ENCODE measurements at regions not wholly inside any gene's neighbourhood (a gene's known extent, or its start where the extent isn't known, plus 50 kb on each side); places are given as distances from the start of the nearest gene placed in this dataset.

DNA sequence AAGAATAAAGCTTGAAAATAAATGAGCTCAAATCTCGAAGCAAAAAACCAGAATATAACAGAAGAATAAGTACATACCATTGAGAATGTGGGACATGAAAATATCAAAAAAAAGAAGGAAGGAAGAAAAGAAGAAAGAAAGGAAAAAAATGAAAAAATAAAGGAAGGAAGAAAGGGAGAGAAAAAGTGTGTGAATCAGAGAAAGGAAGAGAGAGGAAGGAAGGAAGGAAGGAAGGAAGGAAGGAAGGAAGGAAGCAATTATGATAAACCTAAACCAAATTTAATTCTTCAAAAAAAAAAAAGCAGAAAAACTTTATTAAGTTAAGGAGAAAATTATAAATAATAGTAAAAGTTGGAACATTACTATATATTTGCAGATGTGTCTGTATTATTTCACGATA, 949.8 kb downstream of the NLGN4X start:
- DNase-seq: no peak

DNA sequence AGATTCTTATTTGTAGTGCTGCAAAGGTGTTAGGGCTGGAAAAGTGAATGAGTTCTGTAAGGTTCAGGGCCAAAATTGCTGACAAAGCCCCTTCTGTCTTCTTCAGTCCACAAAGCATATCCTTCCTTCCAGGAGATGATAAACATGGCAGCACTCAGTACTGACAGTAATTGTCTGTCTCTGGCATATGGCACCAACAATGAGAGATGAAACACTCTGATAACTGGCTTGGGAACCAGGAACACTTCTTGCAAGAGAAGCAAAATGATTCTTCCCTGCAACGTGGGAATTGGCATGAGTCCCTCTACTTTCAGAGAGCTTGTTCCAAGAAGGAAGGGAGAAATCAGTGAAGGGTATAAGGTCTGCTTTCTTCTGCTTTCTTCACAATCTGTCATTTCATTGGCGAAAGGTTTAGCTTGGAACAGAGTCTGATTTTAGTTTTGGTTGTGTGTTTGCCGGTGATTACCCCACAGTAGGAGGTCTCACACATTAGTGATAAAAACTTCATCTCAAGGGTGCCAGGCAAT, 963.3 kb downstream of the NLGN4X start:
- DNase-seq: no peak

DNA sequence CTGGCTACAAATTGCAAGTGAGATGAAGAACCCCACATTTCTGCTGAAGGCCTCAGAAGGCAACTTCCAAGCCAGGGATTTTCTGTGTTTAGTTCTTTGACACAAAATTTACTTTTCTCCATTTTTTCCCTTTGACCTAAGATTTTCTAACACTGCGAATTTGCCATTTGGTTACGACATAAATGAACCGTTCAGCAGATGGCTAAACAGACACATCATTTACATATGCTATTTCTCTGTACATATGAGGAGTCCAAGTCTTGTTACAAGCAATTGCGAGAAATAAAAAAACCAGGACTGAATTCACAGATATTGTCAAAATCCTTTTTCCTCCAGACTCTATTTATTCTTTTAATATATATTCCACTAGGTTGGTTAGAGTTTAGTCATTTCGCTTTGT, 978.6 kb downstream of the NLGN4X start:
- DNase-seq: no peak

DNA sequence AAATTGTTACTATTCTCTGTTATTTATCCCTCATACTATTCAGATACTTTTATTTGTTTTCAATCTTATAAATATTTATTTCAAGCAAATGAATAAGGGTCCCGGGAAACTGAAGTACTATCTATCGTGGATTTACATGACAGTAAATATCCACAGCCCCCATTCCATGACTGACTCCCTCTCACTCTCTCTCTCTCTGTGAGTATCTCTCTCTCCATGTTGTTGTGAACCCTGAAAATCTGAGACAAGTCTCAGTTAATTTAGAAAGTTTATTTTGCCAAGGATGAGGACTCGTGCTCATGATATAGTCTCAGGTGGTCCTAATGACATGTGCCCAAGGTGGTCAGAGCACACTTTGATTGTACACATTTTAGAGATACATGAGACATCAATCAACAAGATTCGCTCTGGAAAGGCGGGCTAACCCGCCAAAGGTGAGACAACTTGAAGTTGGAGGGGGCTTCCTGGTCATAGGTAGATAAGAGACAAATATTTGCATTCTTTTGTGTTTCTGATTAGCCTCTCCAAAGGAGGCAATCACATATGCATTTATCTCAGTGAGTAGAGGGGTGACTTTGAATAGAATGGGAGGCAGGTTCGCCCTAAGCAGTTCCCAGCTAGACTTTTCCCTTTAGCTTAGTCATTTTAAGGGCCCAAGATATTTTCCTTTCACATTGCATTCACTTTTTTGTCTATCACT, 986.4 kb downstream of the NLGN4X start:
- no peak for DNase-seq

DNA sequence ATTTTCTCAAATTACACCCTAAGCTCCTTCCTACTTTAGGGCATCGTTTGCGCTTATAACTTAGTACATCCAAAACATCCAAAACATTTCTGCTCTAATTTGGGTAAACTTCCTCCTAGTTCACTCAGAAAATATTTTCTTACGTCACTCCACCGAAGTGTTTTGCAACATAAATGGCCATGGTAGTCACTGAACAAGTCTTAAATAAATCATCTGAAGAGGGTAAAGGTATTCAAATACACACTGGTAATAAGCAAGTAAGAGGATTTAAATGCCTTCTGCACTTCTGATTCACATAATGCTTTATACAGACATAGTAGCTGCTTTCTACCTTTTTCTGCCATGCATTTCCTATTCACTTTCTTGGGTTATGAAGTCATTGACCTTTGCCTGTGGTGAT, 991.9 kb downstream of the NLGN4X start:
- no peak for DNase-seq

DNA sequence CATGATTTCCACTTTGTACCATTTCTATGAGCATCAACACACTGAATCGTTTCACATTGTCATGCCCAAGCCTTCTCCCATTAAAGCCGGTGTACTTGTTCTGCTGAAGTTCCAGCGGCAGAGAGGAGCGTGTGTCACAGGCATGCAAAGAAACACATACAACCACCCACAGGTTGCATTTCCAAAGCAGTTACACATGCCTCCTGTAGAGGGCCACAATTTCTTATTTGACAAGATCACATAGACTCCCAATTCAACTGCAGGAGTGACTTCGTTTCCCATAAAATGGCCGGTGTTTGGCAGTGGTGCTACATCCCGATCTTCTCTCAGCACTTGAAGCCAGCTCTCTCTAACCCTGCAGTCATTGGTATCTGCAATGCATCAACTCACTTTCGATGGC, 992.6 kb downstream of the NLGN4X start:
- DNase-seq: no peak

DNA sequence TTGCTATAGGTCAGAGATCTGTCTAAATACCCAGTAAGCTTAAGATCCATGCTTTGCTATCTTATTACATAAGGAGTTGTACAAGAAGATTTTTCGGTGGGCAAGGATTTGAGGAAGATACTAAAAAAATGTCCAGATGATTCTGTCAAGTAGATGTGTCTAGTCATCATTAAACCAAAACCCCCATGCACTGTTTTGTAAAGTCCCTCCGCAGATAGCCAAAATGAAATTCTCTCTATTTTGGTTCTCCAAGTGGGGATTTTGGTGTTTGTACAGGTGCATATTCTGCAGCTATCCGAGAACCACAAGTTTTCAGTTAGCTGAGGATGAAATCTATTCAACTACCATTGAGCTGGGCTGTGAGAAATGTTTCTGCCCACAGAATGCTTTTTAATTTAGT, 994.8 kb downstream of the NLGN4X start:
- no peak for DNase-seq

DNA sequence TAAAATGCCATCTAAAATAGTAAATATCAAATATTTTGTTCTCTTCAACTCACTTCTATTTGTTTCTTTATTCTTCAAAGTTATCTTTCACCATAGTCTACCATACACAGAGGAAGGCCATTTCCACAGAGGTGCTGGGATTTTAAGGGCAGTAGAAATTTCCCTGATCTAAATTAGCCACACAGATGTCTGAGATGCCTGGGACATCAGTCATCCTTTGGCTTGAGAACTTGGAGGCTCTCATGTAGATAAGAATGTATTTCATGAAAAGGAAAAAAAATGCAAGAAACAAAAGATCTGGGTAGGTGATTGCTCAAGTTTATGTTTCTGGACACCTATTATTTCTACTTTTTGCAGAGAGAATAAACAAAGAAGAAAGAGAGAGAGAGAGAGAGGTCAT, 1008.2 kb downstream of the NLGN4X start:
- no peak for DNase-seq

DNA sequence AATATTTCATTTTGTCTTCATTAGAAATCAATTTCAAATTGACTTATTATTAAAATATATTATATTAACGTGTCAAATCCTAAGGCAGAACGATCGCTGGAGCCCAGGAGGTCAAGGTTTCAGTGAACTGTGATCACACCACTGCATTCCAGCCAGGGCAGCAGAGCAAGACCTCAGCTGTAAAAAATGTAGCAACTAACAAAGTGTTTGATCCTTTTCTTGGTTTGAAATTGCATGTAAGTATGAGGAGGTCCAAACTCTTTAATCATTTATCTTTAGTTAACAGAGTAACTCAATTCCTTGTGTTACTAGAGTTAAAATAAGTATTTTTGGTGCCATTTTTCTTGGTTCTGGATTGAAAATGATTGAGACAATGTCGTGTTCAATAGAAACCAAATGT, 1033.9 kb downstream of the NLGN4X start:
- no peak for DNase-seq

DNA sequence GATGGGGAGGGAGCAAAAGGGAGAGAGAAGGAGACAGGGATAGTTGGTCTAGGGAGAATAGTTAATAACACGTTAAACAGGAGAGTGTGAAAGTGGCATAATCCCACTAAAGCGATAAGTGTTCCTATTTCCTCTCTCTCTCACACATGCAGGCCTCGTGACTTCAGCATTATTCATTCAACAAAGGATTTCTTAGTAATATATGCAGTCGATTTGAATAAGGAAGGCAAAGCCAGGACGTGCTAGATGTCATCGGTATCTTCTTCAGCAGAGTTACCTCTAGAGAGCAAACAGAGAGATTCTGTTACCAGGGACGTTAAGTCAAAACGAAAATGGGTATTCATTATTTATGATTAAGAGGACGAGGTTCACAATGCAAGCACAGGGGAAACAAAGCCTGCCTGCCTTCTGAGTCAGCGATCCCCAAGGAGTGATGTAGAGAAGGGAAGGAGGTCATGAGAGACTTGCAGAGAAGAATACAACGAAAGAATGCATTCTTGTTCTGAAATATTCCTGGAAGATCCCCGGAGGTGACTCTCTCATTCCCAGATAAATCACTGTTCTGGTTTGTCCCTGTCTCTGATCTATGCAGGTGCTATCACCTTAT, 1048.4 kb downstream of the NLGN4X start:
- DNase-seq: no peak

DNA sequence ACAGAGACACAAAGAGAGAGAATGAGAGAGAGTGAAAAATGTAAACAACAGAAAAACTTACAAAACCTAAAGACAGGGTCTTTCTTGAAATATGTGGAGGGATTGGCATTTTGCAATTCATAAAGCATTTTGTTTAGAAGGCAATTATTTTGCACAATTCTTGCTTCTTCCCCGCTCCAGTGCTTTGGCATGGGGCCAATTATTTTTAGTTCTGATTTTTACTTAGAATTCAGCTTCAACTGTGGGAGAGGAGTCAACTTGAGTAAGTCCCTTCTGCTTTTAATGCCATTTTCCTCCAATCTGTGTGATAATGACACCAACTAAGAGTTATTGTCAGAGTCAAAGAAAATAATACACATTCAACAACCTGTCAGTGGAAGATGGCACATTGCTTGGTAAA, 1051.9 kb downstream of the NLGN4X start:
- DNase-seq: no peak

DNA sequence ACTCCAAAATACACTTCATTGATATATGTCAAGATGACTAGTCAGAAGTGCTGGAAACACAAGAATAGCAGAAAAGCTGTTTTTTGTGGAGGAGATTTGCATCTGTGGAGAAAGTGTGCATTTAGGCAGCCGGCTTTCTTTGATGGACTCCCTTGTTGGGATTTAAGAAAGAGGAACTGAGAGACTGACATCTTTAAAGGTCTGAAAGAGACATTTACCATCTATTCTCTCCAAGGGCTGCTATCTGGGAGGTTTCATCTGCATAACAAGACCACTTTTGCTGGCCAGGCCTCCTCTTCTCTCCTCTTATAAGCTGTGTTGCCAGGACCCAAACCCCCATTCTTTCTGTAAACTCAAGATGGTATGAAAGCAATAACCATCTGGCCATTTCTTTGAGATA, 1065.0 kb downstream of the NLGN4X start:
- DNase-seq: no peak

DNA sequence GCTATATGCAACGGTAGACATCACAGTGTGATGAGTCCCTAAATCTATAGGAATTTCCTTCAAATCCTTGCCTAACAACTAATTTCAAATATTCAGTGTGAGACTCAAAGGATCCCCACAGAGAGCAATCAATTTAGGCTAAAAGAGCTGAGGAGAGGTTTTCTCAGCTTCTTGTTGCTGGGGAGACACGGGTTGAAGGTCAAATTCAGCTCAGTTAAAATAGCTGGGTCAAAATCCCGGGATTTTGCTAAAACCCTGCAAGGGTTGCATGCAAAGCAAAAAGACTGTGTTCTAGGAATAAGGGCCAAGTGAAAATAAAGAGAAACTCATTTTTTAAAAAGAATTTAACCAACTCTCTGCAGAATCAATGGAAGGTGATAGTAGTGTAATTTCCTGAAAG, 1073.4 kb downstream of the NLGN4X start:
- DNase-seq: no peak

DNA sequence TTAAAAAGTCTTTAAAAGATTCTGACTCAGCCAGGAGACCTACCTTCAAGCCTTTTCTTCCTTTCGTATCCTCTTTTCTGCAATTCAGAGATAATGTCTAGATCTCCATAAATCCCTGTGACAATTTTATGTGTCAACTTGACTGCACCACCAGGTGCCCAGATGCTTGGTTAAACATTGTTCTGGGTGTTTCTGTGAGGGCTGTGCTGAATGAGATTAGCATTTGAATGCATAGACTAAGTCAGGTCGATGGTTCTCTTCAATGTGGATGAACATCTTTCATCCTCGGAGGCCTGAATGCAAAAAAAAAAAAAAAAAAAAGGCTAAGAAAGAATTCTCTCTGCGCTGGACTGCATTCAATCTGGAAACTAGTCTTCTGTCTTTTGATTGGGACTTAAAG, 1082.7 kb downstream of the NLGN4X start:
- DNase-seq: no peak

DNA sequence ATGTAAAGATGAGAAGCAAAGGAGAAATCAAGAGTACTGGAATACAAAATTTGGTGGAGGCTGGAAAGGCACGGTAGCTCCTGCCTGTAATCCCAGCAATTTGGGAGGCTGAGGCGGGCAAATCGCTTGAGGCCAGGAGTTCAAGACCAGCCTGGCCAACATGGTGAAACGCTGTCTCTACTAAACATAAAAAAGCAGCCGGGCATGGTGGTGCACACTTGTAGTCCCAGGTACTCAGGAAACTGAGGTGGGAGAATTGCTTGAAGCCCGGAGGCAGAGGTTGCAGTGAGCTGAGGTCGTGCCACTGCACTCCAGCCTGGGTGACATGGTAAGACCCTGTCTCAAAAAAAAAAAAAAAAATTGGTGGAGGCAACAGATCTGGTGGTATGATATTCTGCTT, 1086.0 kb downstream of the NLGN4X start:
- DNase-seq: no peak

DNA sequence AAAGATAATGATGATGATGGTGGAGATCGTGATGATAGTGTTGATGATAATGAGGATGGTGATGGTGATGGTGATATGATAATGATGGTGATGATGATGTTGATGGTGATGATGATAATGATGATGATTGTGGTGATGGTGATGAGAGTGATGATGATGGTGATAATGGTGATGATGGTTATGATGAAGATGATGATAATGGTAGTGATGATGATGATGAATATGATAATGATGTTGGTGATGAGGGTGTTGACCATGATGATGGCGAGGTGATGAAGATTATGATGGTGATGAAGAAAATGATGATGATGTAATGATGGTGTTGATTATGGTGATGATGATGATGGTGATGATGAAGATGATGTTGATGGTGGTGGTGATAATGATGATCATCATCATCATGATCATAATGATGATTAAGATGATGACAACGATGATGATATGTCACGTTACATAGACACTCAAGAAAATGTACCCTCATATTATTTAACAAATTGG, 1106.4 kb downstream of the NLGN4X start:
- DNase-seq: no peak

DNA sequence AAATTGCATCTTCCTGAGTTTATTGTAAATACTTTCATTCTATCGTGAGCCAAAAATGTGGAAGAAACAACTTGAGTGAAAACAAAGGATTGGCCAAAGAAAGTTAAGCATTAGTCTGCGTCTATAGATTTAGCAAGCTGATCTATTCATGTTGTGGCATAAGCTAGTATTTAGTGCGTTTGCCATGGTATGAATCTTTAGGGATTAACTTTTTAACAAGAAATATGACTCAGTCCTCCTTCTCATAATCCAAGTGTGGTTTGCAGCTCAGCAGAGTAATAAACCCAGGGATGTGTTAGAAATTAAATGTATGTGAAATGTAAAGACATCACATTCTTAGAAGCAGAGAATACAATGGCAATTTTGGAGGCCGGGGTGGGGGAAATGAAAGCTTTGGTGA, 1110.9 kb downstream of the NLGN4X start:
- no peak for DNase-seq

DNA sequence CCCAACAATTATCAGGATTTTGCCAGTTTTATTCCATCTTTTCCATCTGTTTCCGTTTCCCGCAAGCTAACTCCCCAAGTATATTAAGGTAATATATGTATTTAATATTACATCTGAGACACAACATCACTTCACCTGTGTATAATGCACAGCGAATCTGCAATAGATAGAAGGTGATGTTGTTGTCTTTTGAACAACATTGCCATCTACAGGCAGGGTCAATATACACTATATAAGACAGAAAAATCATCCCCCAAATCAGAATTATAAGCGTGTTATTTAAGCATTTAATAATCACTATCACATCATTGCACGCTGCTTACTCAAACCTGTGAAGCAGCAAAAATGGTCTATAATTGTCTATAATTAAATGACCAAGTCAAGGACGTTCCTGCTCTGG, 1115.5 kb downstream of the NLGN4X start:
- DNase-seq: no peak

DNA sequence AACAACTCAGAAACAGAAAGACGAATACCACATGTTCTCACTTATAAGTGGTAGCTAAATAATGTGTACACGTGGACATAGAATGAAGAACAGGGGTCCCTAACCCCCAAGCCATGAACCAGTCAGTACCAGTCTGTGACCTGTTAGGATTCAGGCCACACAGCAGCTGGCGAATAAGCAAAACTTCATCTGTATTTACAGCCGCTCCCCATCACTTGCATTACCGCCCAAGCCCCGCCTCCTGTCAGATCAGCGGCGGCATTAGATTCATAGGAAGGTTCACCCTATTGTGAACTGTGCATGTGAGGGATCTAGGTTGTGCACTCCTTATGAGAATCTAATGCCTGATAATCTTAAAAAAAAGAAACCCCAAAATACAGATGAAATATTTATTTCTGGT, 1128.7 kb downstream of the NLGN4X start:
- no peak for DNase-seq

DNA sequence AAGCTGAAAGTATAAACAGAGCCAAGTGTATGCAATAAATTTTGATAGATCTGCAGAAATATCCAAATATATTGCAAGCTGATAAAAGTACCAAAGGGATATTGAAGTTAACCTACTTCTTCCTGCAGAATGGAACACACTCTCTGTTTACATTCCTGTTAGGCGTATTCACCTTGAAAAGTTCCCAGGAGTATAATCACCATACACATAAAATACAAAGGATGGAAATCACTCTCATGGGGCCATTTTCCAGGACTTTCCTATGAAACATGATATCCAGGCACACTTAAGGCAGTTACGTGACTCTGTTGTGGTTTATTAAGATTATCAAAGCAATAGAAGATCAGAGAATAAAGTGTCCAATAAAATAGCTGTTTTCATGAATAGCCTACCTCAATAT, 1142.3 kb downstream of the NLGN4X start:
- DNase-seq: peak; percentile 18

DNA sequence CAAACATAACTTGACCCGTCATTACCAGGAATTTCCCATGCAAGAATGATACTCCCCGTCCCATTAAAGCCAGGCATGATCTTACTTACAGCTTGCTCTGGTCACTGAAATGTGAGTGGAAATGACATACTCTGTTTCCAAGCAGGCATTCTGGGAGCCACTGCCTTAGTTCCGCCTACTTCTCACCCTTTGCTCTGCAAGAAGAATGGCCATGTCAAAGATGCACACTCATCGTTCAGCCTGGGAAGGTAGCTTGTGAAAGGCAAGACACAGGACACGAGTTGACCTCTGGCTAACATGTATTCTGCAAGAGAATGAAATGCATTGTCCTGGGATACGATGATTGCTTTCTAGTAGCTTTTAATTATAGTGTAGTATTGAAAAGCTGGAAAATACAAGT, 1144.4 kb downstream of the NLGN4X start:
- no peak for DNase-seq

DNA sequence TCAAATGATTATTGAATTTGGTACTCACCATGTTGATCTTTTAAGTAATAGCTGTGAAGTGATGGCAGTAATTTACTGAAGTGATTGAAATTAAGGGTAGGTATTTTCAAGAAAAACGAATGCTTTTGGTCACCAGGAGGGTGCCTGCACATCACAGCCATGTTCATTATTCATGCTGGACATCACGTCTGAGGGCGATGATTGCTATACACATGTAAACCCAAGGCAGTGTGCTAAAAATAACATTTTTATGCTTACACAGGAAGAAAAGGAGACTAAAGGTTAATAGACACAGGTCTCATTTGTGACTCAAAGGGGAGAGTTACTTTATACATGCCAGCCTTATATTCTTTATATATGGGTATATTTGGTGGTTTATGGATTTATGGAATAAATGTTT, 1146.0 kb downstream of the NLGN4X start:
- DNase-seq: no peak

DNA sequence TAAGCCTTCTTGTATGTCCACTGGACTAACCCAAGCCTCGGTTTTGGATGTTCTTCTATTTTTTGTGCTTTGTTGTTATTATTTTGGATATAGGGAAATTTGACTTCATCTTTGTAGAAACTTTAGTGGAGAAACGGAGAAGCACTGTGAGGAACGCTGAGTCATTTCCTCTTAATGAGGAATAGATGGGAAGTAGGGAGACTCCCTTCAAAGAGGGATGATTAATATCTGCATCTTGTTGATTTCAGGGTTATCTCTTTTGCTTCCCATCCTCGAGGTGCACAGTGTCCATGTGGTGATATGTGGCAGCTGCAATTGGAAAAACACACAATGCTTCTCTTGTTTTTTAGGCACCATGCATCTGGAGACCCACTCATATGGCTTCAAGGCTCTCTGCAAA, 1147.9 kb downstream of the NLGN4X start:
- no peak for DNase-seq

DNA sequence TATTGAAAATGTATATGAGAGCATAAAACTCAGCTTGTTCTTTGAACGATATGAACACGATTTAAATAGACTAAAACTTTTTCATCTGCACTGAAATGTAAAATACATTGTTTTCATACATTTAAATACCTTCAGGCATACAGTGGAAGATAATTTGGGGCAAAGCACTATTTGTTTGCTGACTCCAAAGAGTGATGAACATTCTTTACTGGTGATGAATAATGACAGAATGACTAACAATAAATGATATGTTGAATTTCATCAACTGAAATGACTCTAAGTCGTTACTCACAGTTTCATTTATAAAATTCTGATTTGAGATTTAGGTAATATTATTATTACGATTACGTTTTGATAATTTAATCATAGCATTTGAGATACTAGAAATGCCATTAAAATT, 1160.1 kb downstream of the NLGN4X start:
- DNase-seq: no peak

DNA sequence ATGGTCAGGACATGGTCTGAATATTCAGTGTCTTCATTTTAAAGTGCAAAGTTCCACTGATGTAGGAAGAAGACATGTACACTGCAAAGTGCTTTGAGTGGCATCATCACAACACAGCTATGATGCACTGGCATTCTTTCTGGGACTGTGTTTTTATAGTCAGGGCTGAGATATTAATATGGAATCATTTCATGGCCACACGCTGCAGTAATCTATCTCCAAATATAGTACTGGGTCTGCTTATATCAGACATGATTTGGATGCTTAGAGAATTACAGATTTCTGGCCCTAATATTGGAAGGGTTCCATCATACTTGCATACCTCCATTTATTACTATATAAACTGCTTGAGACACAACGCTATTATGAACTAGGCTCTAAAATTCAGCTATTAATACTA, 1170.9 kb downstream of the NLGN4X start:
- DNase-seq: no peak
